SIG-M5 treated with dmso at 0.1 percent for 504 hours (cell line): ENCODE measurements at regions not wholly inside any gene's neighbourhood (a gene's known extent, or its start where the extent isn't known, plus 50 kb on each side); places are given as distances from the start of the nearest gene placed in this dataset.
"Not testable (repeated sequence)": the region's sequence is repeated elsewhere in the genome, so short reads cannot be mapped to it uniquely, and the experiment has no call there.

ENCODE experiments used
- DNase-seq: peaks from one replicate; lab custom pipeline; 2025; ENCODE audit not compliant: unreplicated experiment; lab: John Stamatoyannopoulos, UW

- no peak for DNase-seq
These were observed 231.9 kb upstream of the FN1 start for GRCh38 chr2:215667585-215668377.

GRCh38 chr2:215664847-215665525, 229.1 kb upstream of the FN1 start:
- peak; percentile 94 for DNase-seq

GRCh38 chr2:215662715-215663114, 226.8 kb upstream of the FN1 start:
- no peak for DNase-seq

GRCh38 chr2:215660687-215661086, 224.8 kb upstream of the FN1 start:
- no peak for DNase-seq

GRCh38 chr2:215659650-215660049, 223.8 kb upstream of the FN1 start:
- no peak for DNase-seq

- no peak for DNase-seq
These were observed 222.9 kb upstream of the FN1 start for GRCh38 chr2:215658635-215659305.

- DNase-seq: no peak
These were observed 222.0 kb upstream of the FN1 start for GRCh38 chr2:215657844-215658243.

GRCh38 chr2:215654148-215654819, 218.4 kb upstream of the FN1 start:
- DNase-seq: no peak

- DNase-seq: no peak
These were observed 217.6 kb upstream of the FN1 start for GRCh38 chr2:215653344-215654030.

- DNase-seq: no peak
These were observed 216.5 kb upstream of the FN1 start for GRCh38 chr2:215652388-215652787.

GRCh38 chr2:215651412-215651811, 215.5 kb upstream of the FN1 start:
- DNase-seq: no peak

GRCh38 chr2:215644233-215644897, 208.5 kb upstream of the FN1 start:
- DNase-seq: no peak

GRCh38 chr2:215638687-215639086, 202.8 kb upstream of the FN1 start:
- no peak for DNase-seq

- no peak for DNase-seq
These were observed 201.8 kb upstream of the FN1 start for GRCh38 chr2:215637651-215638050.

GRCh38 chr2:215636816-215637215, 200.9 kb upstream of the FN1 start:
- DNase-seq: no peak

GRCh38 chr2:215635788-215636139, 199.9 kb upstream of the FN1 start:
- DNase-seq: no peak

- DNase-seq: no peak
These were observed 199.4 kb upstream of the FN1 start for GRCh38 chr2:215635071-215635787.

- DNase-seq: no peak
These were observed 197.5 kb upstream of the FN1 start for GRCh38 chr2:215633360-215633759.

GRCh38 chr2:215631696-215632095, 195.8 kb upstream of the FN1 start:
- no peak for DNase-seq

GRCh38 chr2:215630796-215631195, 194.9 kb upstream of the FN1 start:
- DNase-seq: not testable (repeated sequence)
